Endodermal cell (in vitro differentiated cells): ENCODE measurements at regions not wholly inside any gene's neighbourhood (a gene's known extent, or its start where the extent isn't known, plus 50 kb on each side); places are given as distances from the start of the nearest gene placed in this dataset.

Source experiments
- DNase-seq: peaks from one replicate; pipeline ENCODE4 v3.0.0-alpha.2; 2017
- H3K27ac ChIP-seq: 2 replicates; pipeline ENCODE4 v1.5.1; 2013; ENCODE audit warnings: mild to moderate bottlenecking, low read depth, low read length, moderate library complexity
- H3K27me3 ChIP-seq: 2 replicates; pipeline ENCODE4 v1.6.1; 2013; ENCODE audit warnings: mild to moderate bottlenecking, low read length, moderate library complexity; ENCODE audit not compliant: insufficient read depth, control insufficient read depth, poor library complexity, severe bottlenecking
- H3K36me3 ChIP-seq: 2 replicates; pipeline ENCODE4 v1.7.0; 2013; ENCODE audit warnings: mild to moderate bottlenecking, low read length, moderate library complexity; ENCODE audit not compliant: control insufficient read depth, insufficient read depth
- H3K4me1 ChIP-seq: one replicate; pipeline ENCODE4 v1.7.0; 2013; ENCODE audit warnings: low read length; ENCODE audit not compliant: control insufficient read depth, insufficient read depth
- H3K4me3 ChIP-seq: 2 replicates; pipeline ENCODE4 v1.5.1; 2013; ENCODE audit warnings: mild to moderate bottlenecking, low read length, moderate library complexity
- H3K9ac ChIP-seq: 2 replicates; pipeline ENCODE4 v1.6.1; 2013; ENCODE audit warnings: mild to moderate bottlenecking, low read length, moderate library complexity; ENCODE audit not compliant: poor library complexity, severe bottlenecking; ENCODE audit errors: extremely low read depth
- H3K9me3 ChIP-seq: 2 replicates; pipeline ENCODE4 v1.6.1; 2013; ENCODE audit warnings: mild to moderate bottlenecking, low read length, moderate library complexity; ENCODE audit not compliant: control insufficient read depth
- H3K27ac Mint-ChIP-seq: 2 replicates; pipeline ENCODE4 v1.8.0; 2020; ENCODE audit warnings: mixed read lengths
- H3K27me3 Mint-ChIP-seq: 2 replicates; pipeline ENCODE4 v1.8.0; 2021; ENCODE audit warnings: mild to moderate bottlenecking, mixed read lengths; ENCODE audit not compliant: insufficient read depth
- H3K36me3 Mint-ChIP-seq: 2 replicates; pipeline ENCODE4 v1.8.0; 2020; ENCODE audit warnings: low read depth, mixed read lengths
- H3K4me1 Mint-ChIP-seq: 2 replicates; pipeline ENCODE4 v1.8.0; 2020; ENCODE audit warnings: mixed read lengths
- H3K4me3 Mint-ChIP-seq: 2 replicates; pipeline ENCODE4 v1.8.0; 2020; ENCODE audit warnings: mild to moderate bottlenecking, moderate library complexity, mixed read lengths
- H3K9me3 Mint-ChIP-seq: 2 replicates; pipeline ENCODE4 v1.8.0; 2020; ENCODE audit warnings: mild to moderate bottlenecking, mixed read lengths
- CTCF ChIP-seq: fragments of 200-600 bp; sonication (generic); conservative IDR thresholded peaks from 2 replicates; pipeline ENCODE4 v1.5.0; 2021; ENCODE audit warnings: antibody characterized with exemption, mild to moderate bottlenecking
- WGBS, 2 experiments: methylation state at CpG; one replicate each; pipeline versions ENCODE4 v1.1.5 to v1.1.7; 2013; ENCODE audit warnings: missing lambda C conversion rate in 2 of 2, mixed read lengths in 1 of 2; ENCODE audit not compliant: insufficient coverage in 1 of 2, insufficient read length in 1 of 2; 5-methylcytosine and 5-hydroxymethylcytosine counted together

DNA sequence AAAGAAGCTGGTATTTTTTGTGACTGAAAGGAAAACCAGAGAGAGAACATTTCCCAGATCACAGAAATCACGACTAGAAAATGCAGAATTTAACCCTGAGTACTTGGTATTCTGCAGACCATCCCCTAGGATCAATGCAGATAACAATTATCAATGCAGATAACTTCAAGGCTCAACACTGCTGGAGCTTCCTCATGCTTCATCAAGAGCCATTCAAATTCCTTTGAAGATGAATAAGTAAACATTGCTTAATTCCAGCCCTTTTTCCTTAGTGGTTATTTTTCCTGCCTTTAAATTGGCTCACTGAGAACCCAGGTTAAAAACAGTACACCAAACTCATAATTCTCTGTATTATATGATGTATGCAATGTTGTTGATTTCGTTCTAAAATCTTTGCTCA, 370.1 kb upstream of the TLE4 start:
- Mint-ChIP-seq H3K27me3 (peaks cover 14% of the 10 kb centered on the region), H3K4me1 (peaks cover 10% of the 10 kb centered on the region), H3K27ac (no peak overlapping the region), H3K9me3 (no peaks in the 10 kb centered on the region), H3K4me3 (no peak overlapping the region), H3K36me3 (no peaks in the 10 kb centered on the region)
- no peak for TF ChIP-seq CTCF
- DNase-seq = no peak
- no peak overlapping the region for H3K27ac ChIP-seq
- no peaks in the 10 kb centered on the region for H3K9me3 ChIP-seq
- H3K4me1 ChIP-seq = peaks cover 4% of the 10 kb centered on the region
- H3K27me3 ChIP-seq = peaks cover 39% of the 10 kb centered on the region
- H3K4me3 ChIP-seq = no peak overlapping the region
- WGBS, 2 experiments = 11 to 37% methylated on average over 1 to 2 of the region's 2 CpGs
- H3K36me3 ChIP-seq = no peaks in the 10 kb centered on the region
- no peak overlapping the region for H3K9ac ChIP-seq

GRCh38 chr9:79208791-79209396, 362.9 kb upstream of the TLE4 start:
- H3K4me1 Mint-ChIP-seq = peaks cover 7% of the 10 kb centered on the region

DNA sequence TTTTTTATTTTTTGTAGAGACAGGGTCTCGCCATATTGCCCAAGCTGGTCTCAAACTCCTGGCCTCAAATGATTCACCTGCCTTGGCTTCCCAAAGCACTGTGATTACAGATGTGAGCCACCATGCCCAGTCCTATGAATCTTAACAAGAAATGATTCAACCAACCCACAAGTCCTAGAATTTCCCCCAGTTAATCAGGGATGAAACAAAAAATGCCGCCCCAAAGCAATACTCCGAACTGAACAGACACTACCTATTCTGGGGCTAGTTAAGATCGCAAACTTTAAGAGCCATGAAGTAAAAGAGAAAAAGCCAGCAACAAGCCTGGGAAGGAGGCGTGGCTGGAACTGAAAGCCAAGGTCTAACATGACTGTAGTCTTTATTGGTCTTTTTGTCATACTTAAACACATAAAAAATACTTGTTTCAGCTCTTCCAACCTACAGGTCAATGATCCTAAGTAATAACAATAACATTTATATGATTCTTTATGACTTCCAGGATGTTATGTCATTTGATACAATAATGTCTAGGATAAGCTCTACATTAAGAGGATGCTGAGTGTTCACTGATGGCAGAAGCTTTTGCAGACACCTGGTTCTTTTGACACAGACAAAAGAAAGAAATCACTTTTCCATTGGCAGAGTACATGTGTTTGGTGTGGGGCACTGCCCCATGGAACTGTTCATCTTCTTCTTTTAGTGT, 361.1 kb upstream of the TLE4 start:
- H3K9me3 ChIP-seq = no peaks in the 10 kb centered on the region
- no peaks in the 10 kb centered on the region for H3K4me1 ChIP-seq
- H3K27ac ChIP-seq = no peak overlapping the region
- H3K36me3 ChIP-seq = no peaks in the 10 kb centered on the region
- no peak for TF ChIP-seq CTCF
- Mint-ChIP-seq H3K27me3 (peaks cover 2% of the 10 kb centered on the region), H3K9me3 (no peaks in the 10 kb centered on the region), H3K4me1 (peaks cover 11% of the 10 kb centered on the region), H3K4me3 (no peak overlapping the region), H3K27ac (no peak overlapping the region), H3K36me3 (no peaks in the 10 kb centered on the region)
- DNase-seq = no peak
- H3K9ac ChIP-seq = no peak overlapping the region
- 89 to 100% methylated on average over 5 of the region's 5 CpGs for WGBS, 2 experiments
- H3K4me3 ChIP-seq = no peak overlapping the region
- H3K27me3 ChIP-seq = peaks cover 13% of the 10 kb centered on the region

More at GRCh38 chr9:79208791-79209396, 362.9 kb upstream of the TLE4 start:
- WGBS, 2 experiments = 79 to 100% methylated on average over 2 to 5 of the region's 5 CpGs
- Mint-ChIP-seq H3K9me3 (no peaks in the 10 kb centered on the region), H3K36me3 (no peaks in the 10 kb centered on the region), H3K27me3 (peaks cover 2% of the 10 kb centered on the region), H3K4me3 (no peak overlapping the region), H3K27ac (no peak overlapping the region)
- no peak overlapping the region for H3K27ac ChIP-seq
- H3K4me1 ChIP-seq = no peaks in the 10 kb centered on the region
- no peak overlapping the region for H3K4me3 ChIP-seq
- no peak for TF ChIP-seq CTCF
- H3K27me3 ChIP-seq = peaks cover 14% of the 10 kb centered on the region
- DNase-seq = peak; percentile 49
- H3K36me3 ChIP-seq = no peaks in the 10 kb centered on the region
- no peaks in the 10 kb centered on the region for H3K9me3 ChIP-seq
- no peak overlapping the region for H3K9ac ChIP-seq
